HG02973 (cell line): ENCODE measurements at regions not wholly inside any gene's neighbourhood (a gene's known extent, or its start where the extent isn't known, plus 50 kb on each side); places are given as distances from the start of the nearest gene placed in this dataset.

Experiments used
- ATAC-seq: cut with Tn5 transposase; IDR thresholded peaks from one replicate; pipeline ENCODE4 v1.9.1; 2021; ENCODE audit warnings: moderate library complexity; ENCODE audit not compliant: unreplicated experiment

DNA sequence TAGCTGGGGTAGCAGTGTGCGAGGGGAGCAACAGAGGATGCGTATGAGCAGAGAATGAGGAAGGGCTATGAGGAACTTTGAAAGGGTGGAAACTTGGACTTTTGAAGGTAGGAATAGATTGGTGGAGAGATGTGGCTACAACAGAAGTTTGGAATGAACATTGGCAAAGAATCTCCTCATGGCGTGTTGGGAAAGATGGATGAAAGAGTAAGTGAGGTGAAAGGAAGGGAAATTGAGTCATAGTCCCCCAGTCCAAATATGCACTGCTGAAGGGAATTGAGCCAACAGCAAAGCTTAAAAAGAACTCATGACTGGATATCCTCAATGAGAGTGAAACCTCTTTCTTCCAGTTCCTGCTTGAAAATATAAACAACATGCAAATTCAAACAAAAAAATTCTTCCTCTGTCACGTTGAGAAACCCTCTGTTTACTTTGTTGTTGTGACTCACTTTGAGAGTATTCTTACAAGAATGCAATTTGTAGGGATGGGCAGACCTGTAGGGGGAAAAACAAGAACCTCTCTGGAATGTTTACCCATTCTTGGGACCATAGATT, 313.2 kb upstream of the KCNJ16 start:
- ATAC-seq, result no peak

DNA sequence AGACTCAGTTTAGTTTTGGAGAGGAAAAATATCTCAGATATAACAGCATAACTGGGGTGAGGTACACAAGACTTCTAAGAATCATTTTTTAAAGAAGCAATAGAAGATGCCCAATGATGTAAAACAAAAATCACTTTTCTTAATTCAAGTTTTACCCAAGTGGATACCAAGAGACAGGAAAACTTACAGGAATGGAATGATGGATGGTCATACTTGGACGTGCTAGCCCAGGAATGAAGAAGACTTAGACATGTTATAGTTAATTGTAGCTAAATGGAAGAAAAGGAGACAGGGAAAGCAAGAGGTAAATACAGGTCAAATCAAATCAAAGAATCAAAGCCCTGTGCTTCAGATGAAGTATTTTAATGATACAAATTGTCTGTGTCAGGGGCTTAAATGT, 312.7 kb upstream of the KCNJ16 start:
- no peak for ATAC-seq

DNA sequence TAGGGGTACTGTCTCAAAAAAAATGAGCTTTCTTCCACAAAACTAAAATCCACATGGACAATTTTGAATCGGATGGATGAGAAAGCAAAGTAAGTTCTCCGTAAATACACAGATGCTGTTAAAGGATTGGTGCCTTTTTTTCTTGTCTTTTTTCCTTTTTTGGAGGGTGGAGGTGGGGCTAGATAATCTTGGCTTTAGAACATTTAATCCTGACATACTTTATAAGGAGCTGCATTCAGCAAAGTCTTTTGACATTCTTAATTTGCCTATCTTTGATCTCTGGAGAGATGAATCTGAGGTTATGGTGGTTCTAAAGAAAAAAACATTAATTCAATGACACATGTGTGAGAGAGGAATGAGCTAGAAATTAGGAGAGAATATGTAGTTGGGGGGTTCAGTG, 312.3 kb upstream of the KCNJ16 start:
- ATAC-seq, result no peak

DNA sequence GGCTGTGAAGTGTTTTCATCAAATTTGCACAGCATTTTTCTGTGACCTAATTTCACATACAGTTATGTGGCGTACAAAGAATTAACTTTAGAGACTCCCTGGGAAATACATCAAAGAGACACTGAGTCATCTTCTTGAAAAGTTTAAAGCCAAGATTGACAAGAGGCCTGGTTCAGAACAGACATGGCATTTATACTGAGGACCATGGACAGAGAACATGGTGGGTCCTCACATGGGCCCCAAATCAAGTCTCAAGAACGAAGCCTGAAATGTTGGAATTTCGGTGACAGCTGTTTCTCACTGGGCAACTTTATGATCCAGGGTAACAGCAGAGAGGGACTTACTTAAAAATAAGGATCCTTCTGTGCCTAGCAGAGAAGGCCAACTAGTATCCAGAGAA, 311.5 kb upstream of the KCNJ16 start:
- no peak for ATAC-seq

DNA sequence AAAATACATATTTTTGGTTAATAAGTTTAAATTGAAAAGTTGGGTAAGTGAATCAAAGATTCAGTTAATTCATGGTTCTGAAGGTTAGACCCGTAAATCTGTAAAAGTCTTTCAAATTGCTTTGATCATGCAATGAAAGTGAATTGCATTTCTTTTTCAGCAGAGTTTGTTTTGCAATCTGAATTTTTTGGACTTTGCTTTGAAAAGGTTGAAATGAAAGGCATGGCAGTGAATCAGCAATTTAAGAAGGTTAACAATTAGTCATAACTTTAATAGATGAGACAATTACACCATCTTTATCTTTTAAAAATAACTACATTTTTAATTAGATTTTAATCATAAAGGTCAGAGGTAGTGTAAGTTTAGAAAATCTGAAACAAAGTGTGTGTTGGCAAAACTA, 310.9 kb upstream of the KCNJ16 start:
- no peak for ATAC-seq

DNA sequence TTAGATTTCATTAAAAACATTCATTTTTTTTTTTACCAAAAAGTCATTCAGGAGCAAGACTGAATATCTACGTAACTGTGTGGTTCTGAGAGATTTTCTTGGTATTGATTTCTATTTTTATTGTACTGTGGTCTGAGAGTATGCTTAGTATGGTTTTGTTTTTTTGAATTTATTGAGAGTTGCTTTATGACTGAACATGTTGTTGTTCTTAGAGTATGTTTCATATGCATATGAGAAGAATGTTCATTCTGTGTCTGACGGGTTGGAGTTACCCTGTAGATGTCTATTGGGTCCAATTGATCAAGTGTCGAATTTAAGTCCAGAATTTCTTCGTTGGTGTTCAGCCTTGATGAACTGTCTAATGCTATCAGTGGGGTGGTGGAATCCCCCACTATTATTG, 306.0 kb upstream of the KCNJ16 start:
- ATAC-seq, result no peak

DNA sequence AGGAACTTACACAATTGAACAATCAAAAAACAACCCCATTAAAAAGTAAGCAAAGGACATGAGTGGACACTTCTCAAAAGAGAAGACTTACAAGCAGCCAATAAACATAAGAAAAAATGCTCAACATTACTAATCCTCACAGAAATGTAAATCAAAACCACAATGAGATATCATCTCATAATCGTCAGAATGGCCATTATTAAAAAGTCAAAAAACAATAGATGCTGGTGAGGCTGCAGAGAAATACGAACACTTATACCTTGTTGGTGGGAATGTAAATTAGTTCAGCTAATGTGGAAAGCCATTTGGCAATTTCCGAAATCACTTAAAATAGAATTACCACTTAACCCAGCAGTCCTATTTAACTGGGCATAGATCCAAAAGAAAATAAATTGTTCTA, 301.9 kb upstream of the KCNJ16 start:
- ATAC-seq, result no peak

DNA sequence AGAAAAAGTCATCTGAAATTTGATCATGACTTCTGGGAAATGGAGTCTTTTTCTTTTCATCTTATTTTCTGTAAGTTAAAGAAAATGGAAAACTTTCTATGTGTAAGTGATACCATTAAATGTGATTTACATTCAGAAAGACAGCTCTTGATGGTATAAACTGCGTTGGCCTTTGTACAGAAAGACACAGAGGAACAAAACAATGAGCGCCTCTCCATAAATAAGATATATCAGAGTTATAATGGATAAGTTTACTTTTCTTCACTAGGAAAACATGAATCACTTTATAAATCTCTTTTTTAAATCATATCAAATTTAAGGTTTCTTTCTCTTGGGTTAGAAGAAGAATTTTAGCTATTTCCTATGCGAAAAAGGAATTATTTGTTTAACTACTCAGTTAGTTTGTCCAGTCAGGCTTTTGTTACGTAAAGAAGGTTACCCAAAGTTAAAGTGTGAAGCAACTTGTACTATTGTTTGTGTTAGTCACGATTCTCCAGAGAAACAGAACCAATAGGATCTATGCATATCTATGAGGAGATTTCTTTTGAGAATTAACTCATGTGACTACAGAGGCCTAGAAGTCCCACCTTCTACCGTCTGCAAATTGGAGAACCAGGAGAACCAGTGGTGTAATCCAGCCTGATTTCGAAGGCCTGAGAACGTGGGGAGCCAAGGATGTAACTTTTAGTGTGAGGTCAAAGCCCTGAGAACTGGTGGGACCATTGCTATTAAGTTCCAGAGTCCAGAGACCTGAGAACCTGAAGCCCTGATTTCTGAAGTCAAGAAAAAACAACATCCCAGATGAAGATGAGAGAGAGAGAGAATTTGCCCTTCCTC, 295.4 kb upstream of the KCNJ16 start:
- ATAC-seq, result no peak

DNA sequence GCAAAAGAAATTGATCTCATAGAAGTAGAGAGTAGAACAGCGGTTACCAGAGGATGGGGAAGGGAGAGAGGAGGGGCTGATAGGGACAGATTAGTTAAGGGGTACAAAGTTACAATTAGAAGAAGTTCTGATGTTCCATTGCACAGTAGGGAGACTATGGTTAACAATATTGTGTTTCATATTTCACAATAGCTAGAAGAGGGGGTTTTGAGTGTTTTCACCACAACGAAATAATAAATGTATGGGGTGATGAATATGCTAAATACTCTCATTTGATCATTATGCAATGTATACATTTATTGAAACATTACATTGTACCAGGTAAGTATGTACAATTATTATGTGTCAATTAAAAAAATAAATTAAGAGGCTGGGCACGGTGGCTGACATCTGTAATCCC, 291.2 kb upstream of the KCNJ16 start:
- ATAC-seq, result no peak

DNA sequence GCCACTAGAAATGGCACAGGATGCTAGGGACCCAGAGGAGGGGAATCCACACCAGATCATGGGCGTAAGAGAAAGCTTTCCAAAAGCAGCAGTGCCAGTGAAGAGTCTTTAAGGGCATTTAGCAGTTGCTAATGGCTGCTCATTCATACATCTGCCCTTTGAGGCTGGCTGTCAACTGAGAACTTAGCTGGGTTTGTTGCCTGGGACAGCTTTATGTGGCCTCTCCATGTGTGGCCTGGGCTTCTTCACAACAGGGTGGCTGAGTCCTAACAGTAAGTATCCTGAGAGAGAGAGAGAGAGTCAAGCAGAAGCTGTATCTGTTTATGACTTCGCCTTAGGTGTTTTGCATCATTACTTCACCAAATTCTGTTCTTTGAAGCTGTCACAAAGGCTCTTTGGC, 286.1 kb upstream of the KCNJ16 start:
- ATAC-seq, result no peak

DNA sequence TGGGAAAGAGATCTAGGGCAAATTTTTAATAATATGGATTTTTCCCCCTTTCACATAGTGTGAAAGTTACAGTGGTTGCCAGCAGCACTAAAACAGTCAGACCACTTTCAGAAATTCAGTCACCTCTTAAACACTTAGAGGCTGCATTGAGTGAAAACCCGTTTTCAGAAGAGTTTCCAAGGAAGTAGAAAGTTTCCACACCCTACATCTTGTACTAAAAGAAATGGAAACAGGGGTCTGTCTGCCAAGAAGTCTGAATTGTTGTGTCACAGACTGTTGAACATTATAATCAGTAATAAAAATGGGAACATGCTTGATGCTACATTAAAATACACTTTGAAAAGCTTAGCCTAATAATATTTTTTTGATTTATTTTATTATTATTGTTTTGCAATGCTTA, 278.9 kb upstream of the KCNJ16 start:
- ATAC-seq, result no peak

DNA sequence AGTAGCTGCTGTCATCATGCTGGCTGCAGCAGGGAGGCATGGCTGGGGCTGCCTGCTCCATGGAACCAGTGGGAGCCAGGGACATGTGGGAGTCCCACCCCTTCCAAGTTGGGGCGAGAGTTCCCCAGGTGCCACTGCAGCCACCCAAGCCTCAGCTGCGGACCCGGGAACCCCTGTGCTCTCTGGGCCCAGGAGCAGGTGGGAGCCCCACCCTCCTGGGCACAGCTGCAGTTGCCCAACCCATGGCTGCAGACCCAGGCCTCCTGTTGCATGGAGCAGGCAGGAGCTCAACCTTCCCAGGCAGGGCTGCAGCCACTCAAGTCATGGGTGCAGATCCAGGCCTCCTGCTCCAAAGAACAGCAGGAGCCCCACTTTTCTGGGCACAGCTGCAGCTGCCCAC, 274.2 kb upstream of the KCNJ16 start:
- ATAC-seq, result no peak

DNA sequence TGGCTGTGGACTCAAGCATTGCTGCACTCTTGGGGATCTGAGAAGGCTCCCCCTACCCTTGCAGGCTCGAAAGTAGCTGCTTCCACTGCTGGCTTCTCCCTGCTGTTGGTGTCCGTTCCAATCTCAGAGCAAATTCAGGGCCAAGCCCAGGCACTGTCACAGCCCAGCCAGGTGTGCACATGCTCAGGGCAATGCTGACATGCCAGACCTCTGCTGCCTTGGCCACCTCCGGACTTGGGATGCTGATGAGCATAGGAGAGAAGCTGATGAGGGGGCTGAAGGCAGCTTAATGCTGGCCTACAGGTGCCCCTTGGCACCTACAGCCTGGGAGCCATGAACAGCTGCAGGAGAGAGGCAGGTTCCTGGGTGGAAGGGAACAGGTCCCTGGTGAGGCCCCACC, 273.7 kb upstream of the KCNJ16 start:
- ATAC-seq, result no peak

DNA sequence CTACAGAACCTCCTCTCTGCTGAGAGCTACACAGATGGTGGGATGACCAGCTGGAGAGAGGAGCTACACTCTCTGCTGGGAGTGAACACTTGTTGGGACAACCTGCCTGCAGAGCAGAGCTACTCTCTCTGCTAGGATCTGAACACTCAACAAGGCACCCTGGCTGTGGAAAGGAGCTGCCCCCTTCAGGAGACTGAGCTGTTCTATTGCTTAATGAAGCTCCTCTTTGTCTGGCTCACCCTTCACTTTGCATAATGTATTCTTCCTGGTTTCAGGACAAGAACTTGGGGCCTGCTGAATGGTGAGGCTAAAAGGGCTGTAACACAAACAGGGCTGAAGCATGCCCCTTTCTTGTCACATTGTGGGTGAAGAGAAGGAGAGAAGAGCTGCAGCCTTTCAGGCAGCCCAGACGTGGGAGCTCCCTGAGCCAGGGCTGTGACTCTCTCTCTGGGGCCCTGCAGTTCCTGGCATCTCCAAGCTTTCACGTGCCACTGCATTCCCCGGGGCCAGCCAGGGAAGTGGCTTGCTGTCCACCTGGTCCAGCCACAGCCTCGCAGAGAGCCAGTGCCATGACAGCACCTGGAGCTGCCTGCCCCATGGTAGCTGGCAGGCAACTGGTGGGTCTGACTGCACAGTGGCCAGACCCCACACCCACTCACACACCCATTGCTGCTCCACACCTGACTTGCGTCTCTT, 272.8 kb upstream of the KCNJ16 start:
- no peak for ATAC-seq

DNA sequence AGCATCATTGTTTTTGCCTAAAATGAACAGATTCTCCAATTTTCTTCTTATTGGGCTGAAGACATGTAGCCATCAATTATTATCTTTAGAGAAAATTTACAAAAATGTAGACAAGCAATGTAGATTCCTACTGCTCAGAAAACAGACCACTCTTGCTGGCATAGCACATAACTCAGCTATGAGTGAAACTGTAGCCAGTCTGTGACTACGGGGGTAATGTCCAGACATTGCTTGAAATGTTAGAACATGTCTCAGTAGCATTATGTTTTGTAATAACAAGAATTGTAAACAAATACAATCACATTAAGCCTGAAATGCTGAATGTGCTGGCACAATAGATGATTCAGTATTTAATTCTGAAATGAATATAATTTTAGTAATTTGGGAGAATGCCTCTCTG, 265.7 kb upstream of the KCNJ16 start:
- no peak for ATAC-seq

DNA sequence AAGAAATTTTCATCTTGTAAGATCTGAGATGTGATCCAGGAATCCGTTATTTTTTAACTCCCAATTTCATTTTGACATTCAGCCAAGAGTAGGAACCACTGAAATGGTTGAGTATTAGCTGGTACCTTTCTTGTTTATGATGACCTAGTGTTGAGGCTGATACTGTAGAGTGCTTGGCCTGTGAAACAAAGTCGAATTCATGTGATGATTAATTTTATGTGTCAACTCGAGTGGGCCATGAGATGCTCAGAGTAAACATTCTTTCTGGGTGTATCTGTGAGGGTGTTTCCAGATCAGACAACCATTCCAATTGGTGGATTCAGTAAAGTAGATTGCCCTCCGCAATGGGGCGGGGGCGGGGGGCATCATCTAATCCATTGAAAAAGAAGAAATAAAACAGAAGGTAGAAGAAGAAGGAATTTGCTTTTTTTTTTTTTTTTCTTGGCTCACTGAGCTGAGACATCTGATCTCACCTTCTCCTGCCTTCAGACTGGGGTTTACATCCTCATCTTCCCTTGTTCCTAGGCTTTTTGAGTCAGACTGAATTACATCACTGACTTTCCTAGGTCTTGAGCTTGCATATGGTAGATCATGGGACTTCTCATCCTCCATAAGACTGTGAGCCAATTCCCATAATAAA, 264.6 kb upstream of the KCNJ16 start:
- ATAC-seq, result no peak

DNA sequence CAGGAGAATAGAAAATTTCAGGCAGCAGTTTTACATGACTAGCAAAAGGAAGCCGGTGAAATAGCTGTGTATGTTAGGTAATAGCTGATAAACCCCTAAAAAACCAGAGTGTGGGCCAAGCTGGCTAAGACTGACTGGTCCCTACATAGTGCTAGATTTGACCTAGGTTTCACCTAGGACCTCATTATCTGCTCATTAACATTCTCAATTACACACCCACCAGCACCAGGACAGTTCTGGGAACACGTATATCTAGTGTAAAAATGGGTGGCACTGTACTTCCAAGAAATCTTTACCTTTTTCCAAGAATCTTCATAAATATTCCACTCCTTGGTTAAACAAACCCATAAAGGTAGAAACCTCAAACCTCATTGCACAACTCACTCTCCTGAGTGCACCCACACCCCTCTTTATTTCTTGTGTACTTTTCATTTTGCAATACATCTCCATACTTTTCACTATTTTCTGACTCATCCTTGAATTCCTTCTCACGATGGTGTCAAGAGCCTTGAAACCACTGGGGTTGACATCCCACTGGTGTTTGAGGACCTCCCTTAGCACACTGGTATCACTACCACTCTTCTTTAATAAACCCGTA, 262.7 kb upstream of the KCNJ16 start:
- ATAC-seq, result no peak

DNA sequence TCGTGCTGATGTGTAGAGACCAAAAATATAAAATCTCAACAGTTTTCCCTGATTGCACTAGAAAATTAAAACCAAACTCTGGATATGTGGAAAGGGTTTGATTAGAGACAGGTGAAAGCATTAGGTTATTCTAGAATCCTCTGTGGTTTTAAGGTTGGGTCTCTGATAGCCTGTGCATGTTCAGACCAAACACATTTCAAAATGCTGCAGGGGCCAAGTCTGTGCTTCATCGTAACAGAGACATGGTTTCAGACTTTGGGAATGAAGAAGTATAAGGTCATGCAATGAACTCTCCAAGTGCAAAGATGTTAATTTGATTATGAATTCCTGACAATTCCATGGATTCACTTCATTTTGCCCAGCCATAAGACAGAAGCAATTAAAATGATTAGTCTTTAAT, 261.0 kb upstream of the KCNJ16 start:
- no peak for ATAC-seq

DNA sequence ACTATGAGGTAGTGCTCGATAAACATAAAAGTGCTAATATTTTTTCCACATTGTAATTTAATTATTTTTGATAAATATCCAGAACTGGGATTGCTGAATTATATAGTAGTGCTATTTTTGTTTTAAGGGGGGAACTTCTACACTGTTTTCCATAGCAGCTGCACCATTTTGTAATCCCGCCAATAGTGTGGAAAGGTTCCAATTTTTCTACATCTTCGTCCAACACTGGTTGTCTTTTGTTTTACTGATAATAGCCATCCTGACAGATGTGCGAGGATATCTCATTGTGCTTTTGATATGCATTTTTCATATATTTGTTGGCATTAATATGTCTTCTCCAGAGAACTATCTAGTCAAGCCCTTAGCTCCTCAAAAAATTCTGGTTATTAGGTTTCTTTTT, 259.6 kb upstream of the KCNJ16 start:
- ATAC-seq, result no peak

DNA sequence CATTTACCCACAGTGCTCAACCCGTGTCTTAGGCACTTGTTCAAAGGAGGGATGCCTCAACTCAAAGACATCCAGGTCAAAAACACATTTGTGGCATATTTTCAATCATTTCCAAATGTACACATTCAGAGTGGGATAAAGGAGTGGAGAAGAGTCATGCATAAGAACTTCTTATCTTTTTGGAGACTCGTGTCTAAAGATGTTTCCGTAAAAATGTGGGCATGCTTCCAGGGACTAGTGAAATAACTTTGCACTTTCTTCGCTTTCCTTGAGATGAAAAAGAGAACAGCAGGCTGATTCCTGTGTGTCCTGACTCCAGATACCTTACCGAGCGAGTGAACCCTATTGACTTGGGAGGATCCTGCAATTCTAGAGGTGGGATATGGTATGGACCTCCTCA, 256.6 kb upstream of the KCNJ16 start:
- no peak for ATAC-seq

DNA sequence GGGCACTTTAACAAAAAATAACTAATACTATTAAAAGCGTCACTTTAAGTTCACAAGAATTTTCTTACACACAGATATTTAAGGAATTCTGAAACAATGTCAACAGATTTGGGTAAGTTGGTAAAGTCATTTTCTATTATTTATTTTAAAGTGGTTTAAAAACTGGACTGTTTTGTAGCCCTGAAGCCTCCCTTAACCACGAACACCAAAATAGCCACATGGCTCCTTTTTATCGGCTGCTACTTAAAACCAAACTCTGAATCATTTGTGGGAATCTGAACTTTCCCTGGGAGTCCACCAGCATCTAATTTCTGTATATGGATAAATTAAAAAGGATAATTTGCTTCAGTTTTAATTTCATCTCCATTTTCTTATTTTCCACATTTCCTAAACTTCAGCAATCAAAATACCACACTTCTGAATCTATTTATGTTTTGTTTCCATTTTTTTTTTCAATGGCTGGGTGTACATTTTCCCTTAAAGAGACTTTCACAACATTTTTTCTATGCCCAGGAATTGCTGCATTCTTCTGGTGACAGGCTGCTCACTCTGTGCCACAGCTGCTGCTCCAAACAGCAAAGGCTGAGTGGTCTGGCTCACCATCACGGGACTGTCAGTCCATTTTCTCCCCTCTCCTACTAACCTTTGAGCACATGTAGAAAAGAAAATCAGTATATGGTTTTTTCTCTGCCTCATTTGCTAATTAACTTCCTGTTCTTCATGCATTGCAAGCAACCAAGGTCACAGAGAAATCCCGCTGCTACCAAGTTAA, 255.5 kb upstream of the KCNJ16 start:
- ATAC-seq, result no peak
